ENCODE measurements at regions not wholly inside any gene's neighbourhood (a gene's known extent, or its start where the extent isn't known, plus 50 kb on each side); places are given as distances from the start of the nearest gene placed in this dataset.

DNA sequence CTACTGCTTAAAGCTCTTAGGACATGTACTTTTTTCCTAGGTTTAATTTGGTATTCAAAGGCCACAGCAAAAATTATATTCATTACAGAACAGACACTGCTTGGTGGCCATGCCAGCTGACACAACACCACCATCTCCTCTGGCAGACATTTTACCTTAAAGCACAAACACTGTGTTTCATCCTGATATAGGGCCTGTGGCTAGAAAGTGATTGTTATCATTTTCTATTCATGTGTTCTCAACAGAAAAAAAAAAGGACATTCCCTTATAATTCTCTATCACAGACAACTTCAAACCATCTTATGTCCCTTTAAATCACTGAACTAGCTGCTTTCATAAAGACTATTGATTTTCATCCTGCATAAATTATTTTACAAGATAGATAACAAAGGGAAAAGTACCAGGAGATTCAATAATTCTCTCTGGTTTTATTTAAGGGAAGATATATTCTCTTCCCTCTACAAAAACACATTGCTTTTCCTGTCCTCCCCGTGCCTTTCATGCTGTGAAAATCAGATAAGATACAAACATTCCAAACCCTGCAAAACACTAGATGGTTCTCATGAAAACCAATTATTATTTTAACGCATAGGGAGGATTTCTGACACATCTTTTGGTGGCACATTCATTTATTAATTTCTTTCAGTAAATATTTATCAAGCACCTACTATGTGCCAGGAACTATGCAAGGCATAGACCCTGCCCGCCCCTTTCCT is 139.3 kb upstream of the TMCC3 start:
- Histone ChIP-seq H3K36me3 (ENCODE audit: control insufficient read depth in 1 of 2, insufficient read depth in 2 of 2, low read length in 2 of 2) (no peaks in the 10 kb centered on the region), H3K27ac (ENCODE audit: low read depth, low read length) (no peak overlapping the region), H3K4me1 (ENCODE audit: control insufficient read depth in 1 of 2, insufficient read depth in 2 of 2, low read length in 2 of 2) (no peaks in the 10 kb centered on the region), H4K20me1 (ENCODE audit: insufficient read depth) (no peaks in the 10 kb centered on the region), H3K4me2 (ENCODE audit: low read length) (no peak overlapping the region), H3K27me3 (ENCODE audit: insufficient read depth, low read length) (no peaks in the 10 kb centered on the region), H3K9me3 (ENCODE audit: control insufficient read depth in 1 of 2, insufficient read depth in 1 of 2, low read depth in 1 of 2, low read length in 2 of 2) (no peaks in the 10 kb centered on the region), H3K9me2 (ENCODE audit: insufficient read depth) (no peaks in the 10 kb centered on the region), H3K4me3 (replicated peaks in 1 of 2; ENCODE audit: low read depth in 1 of 2, low read length in 2 of 2) (no peak overlapping the region), H3K9ac (ENCODE audit: low read length) (no peak overlapping the region), H3K79me2 (ENCODE audit: insufficient read depth, low read length) (no peaks in the 10 kb centered on the region), H2AFZ (ENCODE audit: low read depth, low read length, poor library complexity, severe bottlenecking) (no peak overlapping the region)
- no TSS peak for BruUV-seq (replicated peaks)
- ChIA-PET RAD21 (ENCODE audit: low non-redundant PET in 1 of 2, low total read pairs in 2 of 2, uncharacterized antibody in 2 of 2, unreplicated experiment in 2 of 2) (no interaction called here), CTCF (no interaction called here), POLR2A (no interaction called here)
- ATAC-seq (no peak), DNase-seq (ENCODE audit: low read depth, low spot score) (no peak)
- intact Hi-C loops (cut with micrococcal nuclease), result no loop called here
- TF ChIP-seq TCF7L2 (IDR thresholded peaks at IDR 0.05; ENCODE audit: borderline replicate concordance, extremely low read depth, insufficient read depth, insufficient read length), result no peak
- no peak for TF ChIP-seq ZNF274 (IDR thresholded peaks at IDR 0.05; ENCODE audit: low read depth, low read length)
- TF ChIP-seq POLR2A (IDR thresholded peaks at IDR 0.05; ENCODE audit: borderline replicate concordance, extremely low read depth, insufficient read depth, insufficient read length), result no peak
- no peak for TF ChIP-seq EZH2 (IDR thresholded peaks at IDR 0.05)
- TF ChIP-seq, protein P1, sequence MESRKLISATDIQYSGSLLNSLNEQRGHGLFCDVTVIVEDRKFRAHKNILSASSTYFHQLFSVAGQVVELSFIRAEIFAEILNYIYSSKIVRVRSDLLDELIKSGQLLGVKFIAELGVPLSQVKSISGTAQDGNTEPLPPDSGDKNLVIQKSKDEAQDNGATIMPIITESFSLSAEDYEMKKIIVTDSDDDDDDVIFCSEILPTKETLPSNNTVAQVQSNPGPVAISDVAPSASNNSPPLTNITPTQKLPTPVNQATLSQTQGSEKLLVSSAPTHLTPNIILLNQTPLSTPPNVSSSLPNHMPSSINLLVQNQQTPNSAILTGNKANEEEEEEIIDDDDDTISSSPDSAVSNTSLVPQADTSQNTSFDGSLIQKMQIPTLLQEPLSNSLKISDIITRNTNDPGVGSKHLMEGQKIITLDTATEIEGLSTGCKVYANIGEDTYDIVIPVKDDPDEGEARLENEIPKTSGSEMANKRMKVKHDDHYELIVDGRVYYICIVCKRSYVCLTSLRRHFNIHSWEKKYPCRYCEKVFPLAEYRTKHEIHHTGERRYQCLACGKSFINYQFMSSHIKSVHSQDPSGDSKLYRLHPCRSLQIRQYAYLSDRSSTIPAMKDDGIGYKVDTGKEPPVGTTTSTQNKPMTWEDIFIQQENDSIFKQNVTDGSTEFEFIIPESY (IDR thresholded peaks at IDR 0.05; ENCODE audit: extremely low read depth, insufficient replicate concordance, low read length), result no peak
- no peak for TF ChIP-seq SRF (IDR thresholded peaks at IDR 0.05; ENCODE audit: low read depth)
- TF ChIP-seq, protein P2, sequence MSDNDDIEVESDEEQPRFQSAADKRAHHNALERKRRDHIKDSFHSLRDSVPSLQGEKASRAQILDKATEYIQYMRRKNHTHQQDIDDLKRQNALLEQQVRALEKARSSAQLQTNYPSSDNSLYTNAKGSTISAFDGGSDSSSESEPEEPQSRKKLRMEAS (IDR thresholded peaks at IDR 0.05), result no peak
- TF ChIP-seq RAD21 (IDR thresholded peaks at IDR 0.05; ENCODE audit: low read depth), result no peak
- no peak for TF ChIP-seq YY1 (IDR thresholded peaks at IDR 0.05; ENCODE audit: extremely low read depth, insufficient replicate concordance, low read depth, low read length)

All from HCT116 (cell line).